8988T (cell line): ENCODE measurements at regions not wholly inside any gene's neighbourhood (a gene's known extent, or its start where the extent isn't known, plus 50 kb on each side); places are given as distances from the start of the nearest gene placed in this dataset.
A peak's percentile ranks its signal among the peaks of the same experiment; 100 is the strongest.
"Not testable (repeated sequence)": the region's sequence is repeated elsewhere in the genome, so short reads cannot be mapped to it uniquely, and the experiment has no call there.

ENCODE experiments used
- DNase-seq: peaks from one replicate; pipeline ENCODE4 v3.0.0; 2011

DNA sequence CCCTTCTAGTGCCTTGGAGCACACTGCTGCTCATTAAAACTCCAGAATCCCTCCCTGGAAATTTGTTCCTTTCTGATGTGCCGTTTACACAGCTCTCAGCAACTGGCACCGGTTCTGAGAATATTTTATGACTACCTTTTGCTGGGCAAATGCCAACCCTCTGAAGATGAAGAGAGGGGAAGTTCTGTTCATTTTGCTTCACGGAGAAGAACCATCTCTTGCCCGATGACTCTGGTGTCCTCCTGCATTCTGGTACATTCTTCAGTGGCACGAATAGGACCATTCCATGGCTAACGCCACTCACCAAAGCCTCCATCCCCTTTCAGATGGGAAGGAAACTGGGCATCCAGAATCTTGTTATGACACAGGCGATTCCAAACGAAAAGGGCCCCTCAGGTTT, 96.2 kb upstream of the SIM2 start:
- no peak for DNase-seq

GRCh38 chr21:36603221-36603620, 95.7 kb upstream of the SIM2 start:
- no peak for DNase-seq

GRCh38 chr21:36605426-36605825, 93.5 kb upstream of the SIM2 start:
- no peak for DNase-seq

GRCh38 chr21:36606287-36606982, 92.5 kb upstream of the SIM2 start:
- DNase-seq = no peak

GRCh38 chr21:36606983-36607325, 92.0 kb upstream of the SIM2 start:
- no peak for DNase-seq

DNA sequence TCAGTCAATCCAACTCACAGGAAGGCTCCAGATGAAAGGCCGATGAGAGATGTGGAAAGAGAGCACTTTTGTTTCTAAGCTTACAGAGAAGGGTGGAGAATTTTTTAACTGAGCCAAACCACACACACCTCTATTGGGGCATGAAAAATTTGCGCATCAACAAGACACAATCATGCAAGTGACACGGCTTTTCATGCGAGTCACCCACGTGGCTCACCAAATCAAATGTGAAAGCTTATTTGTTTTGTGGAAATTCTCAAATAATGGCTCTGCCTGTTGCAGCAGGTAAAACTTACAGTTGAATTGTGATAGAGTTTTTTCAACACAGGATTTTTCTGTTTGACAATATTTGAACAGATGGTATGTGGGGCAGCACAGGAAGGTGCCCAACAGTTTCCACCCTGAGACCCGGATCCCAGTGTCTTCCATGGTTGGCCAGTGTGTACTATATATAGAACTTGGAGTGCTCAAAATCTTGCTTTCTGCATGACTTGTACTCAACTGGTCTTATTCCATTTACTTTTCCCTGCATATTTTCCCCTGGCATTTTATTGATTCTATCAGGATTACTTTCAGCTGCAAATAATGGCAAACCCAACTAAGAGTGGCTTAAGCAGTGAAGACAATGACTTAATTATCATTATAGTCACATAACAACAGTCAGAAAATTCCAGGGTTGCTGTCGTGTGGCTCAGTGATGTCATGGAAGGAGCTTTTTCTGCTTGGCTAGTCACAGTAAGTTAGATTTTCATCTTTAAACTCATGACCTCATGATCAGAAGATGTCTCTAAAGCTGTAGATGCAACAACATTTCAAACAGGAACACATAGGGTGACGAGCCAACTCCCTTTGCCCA, 90.6 kb upstream of the SIM2 start:
- no peak for DNase-seq

DNA sequence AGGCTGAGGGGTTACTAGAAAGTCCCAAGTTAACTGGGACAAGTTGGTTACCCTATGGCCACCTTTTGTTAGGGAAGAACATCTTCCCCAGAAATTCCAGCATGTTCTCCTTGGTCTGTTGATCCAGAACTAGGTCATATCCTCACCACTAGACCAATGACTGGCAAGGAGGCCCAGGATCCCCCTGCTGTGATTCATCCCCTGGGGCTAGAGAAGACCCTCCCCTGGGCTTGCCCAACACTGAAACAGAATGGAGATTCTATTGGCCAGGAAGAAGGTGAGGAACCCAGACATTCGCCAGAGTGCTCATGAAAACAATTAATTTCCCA, 90.1 kb upstream of the SIM2 start:
- no peak for DNase-seq

DNA sequence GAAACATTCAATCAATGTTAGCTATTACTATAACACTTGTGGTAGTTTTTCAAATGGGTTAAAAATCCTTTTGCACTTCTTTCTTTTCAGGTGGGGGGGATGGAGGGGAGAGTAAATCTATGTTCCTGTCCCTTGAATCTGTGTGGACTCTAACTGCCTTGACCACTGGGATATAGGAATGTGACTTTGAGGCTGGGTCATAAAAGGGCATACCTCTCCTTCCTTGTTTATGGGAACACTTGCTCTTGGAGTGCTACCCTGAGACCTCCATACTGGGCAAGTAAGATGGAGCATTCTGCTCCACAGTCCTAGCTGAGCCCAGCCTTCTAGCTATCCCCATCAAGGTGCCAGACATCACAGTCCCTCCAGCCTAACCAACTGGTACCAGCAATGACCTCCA, 89.3 kb upstream of the SIM2 start:
- DNase-seq = no peak

DNA sequence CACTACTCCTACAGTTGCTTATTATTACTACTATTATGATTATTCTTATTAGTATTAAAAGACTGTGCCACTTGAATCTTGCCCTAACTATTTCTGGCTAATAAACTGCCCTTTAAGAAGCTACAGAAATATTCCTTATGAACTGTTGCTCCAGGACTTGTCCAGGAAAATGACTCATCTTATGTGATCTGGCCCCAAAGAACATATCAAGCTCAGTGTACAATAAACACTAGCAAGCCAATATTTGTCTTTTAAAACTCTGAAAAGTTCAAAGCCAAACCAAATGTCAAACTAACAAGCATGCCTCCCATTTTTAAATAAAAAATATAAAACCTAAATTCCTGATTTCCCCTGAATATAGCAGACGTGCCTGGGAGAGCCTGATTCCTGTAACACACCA, 88.7 kb upstream of the SIM2 start:
- DNase-seq = no peak

GRCh38 chr21:36610935-36611334, 88.0 kb upstream of the SIM2 start:
- no peak for DNase-seq

DNA sequence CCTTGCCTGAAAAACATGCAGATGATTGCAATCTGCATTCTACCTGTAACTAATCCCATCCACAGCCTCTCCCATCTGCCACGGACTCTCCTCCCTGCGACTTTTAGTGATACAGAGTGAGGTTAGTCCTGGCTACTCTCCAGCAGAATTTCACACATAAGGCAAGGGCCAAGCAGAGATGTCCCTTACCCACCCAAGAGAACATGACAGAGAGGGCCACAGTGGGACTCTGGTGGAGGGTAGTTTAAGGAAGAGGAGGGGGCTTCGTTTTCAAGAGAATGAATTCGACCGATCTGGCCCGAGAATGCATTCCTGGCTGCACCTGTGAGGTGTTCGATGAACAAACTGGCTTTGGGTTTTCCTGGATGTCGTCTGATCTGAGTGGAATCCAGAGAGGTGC, 87.5 kb upstream of the SIM2 start:
- DNase-seq = no peak

- DNase-seq = no peak
Measured at GRCh38 chr21:36613059-36613458, 85.9 kb upstream of the SIM2 start.

GRCh38 chr21:36613554-36613953, 85.4 kb upstream of the SIM2 start:
- no peak for DNase-seq

DNA sequence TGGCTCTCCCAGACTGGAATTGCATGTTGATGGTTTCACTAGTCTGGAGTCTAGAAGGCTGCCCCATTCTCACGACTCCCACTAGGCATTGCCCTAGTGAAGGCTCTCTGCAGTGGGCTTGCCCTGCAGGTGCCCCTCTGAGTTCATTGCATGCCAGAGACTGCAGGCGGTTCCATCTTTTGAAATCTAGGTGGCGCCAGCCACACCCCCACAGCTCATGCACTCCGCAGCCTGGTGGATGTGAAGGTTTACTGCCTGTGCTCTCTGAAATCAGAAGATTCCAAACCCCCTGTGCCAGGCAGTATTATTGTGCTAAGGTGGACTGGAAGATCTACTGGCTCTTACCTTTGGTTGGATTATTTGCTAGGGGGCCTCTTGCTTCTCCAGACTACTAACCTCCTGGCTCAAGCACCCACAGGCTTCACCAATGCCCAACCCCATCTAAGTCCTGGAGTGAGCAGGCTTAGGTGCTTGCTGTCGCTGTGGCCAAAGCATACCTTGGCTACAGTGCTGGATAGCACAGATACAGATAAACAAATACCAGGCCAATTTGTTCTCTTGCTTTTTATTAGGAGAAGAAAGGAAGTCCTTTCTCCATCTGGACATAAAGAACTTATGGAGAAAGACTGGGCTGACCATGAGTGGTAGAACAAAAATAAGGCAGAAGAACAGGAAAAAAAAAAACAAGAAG, 83.5 kb upstream of the SIM2 start:
- DNase-seq = no peak

- not testable (repeated sequence) for DNase-seq
Measured at GRCh38 chr21:36616773-36617172, 82.1 kb upstream of the SIM2 start.

DNA sequence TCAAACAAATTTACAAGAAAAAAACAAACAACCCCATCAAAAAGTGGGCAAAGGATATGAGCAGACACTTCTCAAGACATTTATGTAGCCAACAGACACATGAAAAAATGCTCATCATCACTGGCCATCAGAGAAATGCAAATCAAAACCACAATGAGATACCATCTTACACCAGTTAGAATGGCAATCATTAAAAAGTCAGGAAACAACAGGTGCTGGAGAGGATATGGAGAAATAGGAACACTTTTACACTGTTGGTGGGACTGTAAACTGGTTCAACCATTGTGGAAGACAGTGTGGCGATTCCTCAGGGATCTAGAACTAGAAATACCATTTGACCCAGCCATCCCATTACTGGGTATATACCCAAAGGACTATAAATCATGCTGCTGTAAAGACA, 77.1 kb upstream of the SIM2 start:
- not testable (repeated sequence) for DNase-seq

GRCh38 chr21:36624105-36624504, 74.8 kb upstream of the SIM2 start:
- no peak for DNase-seq

DNA sequence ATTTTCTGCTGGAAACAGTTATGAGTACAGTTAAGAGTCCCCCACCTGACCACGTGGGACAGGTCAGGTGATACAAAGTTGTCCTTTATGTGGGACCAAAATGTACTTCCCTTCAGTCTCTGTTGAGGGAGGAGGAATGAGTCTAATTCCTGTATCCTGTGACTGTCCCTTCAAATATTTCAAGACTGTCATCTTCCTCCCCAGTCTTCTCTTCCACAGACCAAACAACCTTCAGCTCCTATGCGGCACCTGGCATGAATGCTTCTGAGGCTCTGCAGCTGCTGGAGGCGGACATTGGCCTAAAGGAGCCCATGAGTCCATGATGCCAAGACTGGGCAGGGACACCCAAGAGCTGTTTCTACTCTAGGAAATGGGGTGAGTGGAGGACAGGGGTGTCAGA, 72.1 kb upstream of the SIM2 start:
- peak; percentile 33 for DNase-seq

DNA sequence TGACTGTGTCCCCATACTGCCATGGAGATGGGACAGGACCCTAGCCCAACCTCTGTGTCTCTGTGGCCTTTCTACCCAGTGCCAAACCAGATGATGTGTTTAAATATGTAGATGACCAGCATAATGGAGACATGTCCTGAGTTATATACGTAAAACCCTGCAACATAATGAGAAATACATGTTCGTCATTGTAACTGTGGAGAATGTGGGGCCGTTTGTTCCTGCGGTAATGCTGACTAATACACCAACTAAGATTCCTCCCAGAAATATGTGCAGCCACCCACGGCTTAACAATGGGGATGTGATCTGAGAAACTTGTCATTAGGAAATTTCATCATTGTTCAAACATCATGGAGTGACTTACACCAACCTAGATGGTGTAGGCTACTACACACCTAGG, 71.7 kb upstream of the SIM2 start:
- DNase-seq = no peak

- DNase-seq = no peak
Measured at GRCh38 chr21:36628106-36628505, 70.8 kb upstream of the SIM2 start.

- no peak for DNase-seq
Measured at GRCh38 chr21:36628761-36629460, 70.0 kb upstream of the SIM2 start.

DNA sequence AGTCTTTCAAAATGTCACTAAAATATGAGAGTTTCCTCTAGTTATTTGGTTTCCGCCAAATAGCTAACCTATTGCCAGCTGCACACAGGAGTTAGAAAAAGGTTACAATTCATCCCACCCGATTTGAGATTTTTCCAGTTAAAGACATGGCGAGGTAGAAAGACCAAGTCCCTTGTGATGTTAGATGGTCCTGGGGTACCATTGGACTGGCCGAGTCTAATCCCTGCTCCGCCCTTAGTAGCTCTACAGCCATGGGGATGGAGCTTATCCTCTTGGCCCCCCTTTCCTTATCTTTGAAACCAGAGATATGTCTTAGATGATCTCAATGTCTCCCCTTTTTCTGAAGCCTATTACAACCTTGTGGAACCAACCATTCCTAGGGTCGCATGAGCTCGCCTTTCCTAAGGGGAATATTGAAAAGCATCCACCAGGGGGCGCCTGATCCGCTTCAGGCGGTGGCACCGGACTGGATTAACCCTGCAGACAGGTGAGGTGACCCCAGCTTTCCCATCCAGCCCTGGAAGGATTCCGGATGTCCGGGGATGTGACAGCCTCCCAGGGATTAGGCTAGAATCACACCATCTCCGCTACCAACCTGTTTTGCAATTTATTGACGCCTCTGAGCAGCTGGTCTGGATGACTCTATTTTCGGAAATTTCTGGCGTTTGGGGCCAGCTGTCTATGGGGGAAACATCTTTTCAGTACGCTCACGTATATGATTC, 68.3 kb upstream of the SIM2 start:
- DNase-seq = peak; percentile 51

DNA sequence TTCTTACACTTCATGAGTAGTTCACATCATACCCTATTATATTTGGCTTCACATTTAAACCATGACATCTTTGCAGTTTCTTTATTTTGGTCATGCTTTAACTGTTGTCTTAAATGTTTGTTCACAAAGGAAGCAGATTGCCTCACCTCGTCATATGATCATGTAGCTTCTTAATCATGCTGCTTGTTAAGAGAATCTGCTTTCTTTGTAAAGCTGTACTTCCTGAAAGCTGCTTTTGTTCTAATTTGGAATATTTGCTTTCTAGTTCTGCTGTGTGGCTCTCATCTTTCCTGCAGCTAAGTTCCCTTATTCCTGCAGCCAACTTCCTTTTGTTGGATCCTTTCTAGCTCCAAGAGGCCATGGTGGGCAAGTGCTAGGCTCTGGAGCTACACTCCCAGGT, 62.9 kb upstream of the SIM2 start:
- no peak for DNase-seq
